H9 (cell line): ENCODE measurements at regions not wholly inside any gene's neighbourhood (a gene's known extent, or its start where the extent isn't known, plus 50 kb on each side); places are given as distances from the start of the nearest gene placed in this dataset.

Source experiments
- DNase-seq: peaks from one replicate; pipeline ENCODE4 v3.0.0-alpha.2; 2017
- H2AFZ ChIP-seq: one replicate; pipeline ENCODE4 v1.6.1; 2013; ENCODE audit warnings: mild to moderate bottlenecking, low read length, control low read depth, moderate library complexity
- H2AK5ac ChIP-seq: 2 replicates; pipeline ENCODE4 v1.6.1; 2013; ENCODE audit warnings: low read length, control low read depth, mixed read lengths; ENCODE audit not compliant: insufficient read length
- H2BK120ac ChIP-seq: one replicate; pipeline ENCODE4 v1.6.1; 2013; ENCODE audit warnings: low read depth, mild to moderate bottlenecking, low read length, control low read depth, inconsistent platforms; ENCODE audit not compliant: poor library complexity, severe bottlenecking
- H2BK12ac ChIP-seq: 2 replicates; pipeline ENCODE4 v1.6.1; 2013; ENCODE audit warnings: low read length, control low read depth, mixed read lengths, low read depth; ENCODE audit not compliant: insufficient read length
- H2BK15ac ChIP-seq: 2 replicates; pipeline ENCODE4 v1.6.1; 2013; ENCODE audit warnings: low read depth, low read length, control low read depth
- H2BK20ac ChIP-seq: one replicate; pipeline ENCODE4 v1.6.1; 2013; ENCODE audit warnings: low read depth, mild to moderate bottlenecking, low read length, control low read depth, inconsistent platforms; ENCODE audit not compliant: poor library complexity, severe bottlenecking
- H2BK5ac ChIP-seq: 2 replicates; pipeline ENCODE4 v1.6.1; 2013; ENCODE audit warnings: low read length, control low read depth, mixed read lengths; ENCODE audit not compliant: insufficient read length
- H3K14ac ChIP-seq: 2 replicates; pipeline ENCODE4 v1.6.1; 2013; ENCODE audit warnings: low read length, control low read depth; ENCODE audit not compliant: insufficient read depth
- H3K18ac ChIP-seq: 2 replicates; pipeline ENCODE4 v1.6.1; 2013; ENCODE audit warnings: low read depth, mild to moderate bottlenecking, mixed read lengths, low read length, control low read depth; ENCODE audit not compliant: insufficient read length
- H3K23ac ChIP-seq: 2 replicates; pipeline ENCODE4 v1.6.1; 2013; ENCODE audit warnings: low read length, control low read depth, mixed read lengths, low read depth; ENCODE audit not compliant: insufficient read length
- H3K23me2 ChIP-seq: 2 replicates; pipeline ENCODE4 v1.6.1; 2013; ENCODE audit warnings: low read depth, mild to moderate bottlenecking, mixed read lengths, low read length, control low read depth; ENCODE audit not compliant: insufficient read length, poor library complexity, severe bottlenecking
- H3K27ac ChIP-seq: 2 replicates; pipeline ENCODE4 v1.5.1; 2013; ENCODE audit warnings: low read length, control low read depth, mixed read lengths, low read depth; ENCODE audit not compliant: insufficient read length
- H3K27me3 ChIP-seq: 2 replicates; pipeline ENCODE4 v1.6.1; 2013; ENCODE audit warnings: low read length, control low read depth, inconsistent platforms; ENCODE audit not compliant: insufficient read depth
- H3K4ac ChIP-seq: 2 replicates; pipeline ENCODE4 v1.6.1; 2013; ENCODE audit warnings: low read depth, mild to moderate bottlenecking, control low read depth, inconsistent platforms, low read length, moderate library complexity
- H3K4me1 ChIP-seq: 2 replicates; pipeline ENCODE4 v1.6.1; 2013; ENCODE audit warnings: low read length, control low read depth, inconsistent platforms; ENCODE audit not compliant: insufficient read depth
- H3K4me2 ChIP-seq: 2 replicates; pipeline ENCODE4 v1.6.1; 2013; ENCODE audit warnings: low read length, control low read depth, mixed read lengths; ENCODE audit not compliant: insufficient read length, insufficient read depth
- H3K56ac ChIP-seq: 2 replicates; pipeline ENCODE4 v1.6.1; 2013; ENCODE audit warnings: low read depth, mild to moderate bottlenecking, mixed read lengths, low read length, control low read depth; ENCODE audit not compliant: insufficient read length
- H3K79me1 ChIP-seq: 2 replicates; pipeline ENCODE4 v1.6.1; 2013; ENCODE audit warnings: low read depth, mild to moderate bottlenecking, moderate library complexity, low read length, control low read depth, inconsistent platforms; ENCODE audit not compliant: insufficient read depth, poor library complexity, severe bottlenecking
- H3K79me2 ChIP-seq: 2 replicates; pipeline ENCODE4 v1.6.1; 2013; ENCODE audit warnings: low read length, control low read depth, inconsistent platforms; ENCODE audit not compliant: insufficient read depth
- H3K9ac ChIP-seq: 2 replicates; pipeline ENCODE4 v1.6.1; 2013; ENCODE audit warnings: low read length, control low read depth, mixed read lengths; ENCODE audit not compliant: insufficient read length; ENCODE audit errors: extremely low read depth
- H3K9me3 ChIP-seq: one replicate; pipeline ENCODE4 v1.6.1; 2013; ENCODE audit warnings: low read depth, low read length, inconsistent platforms; ENCODE audit not compliant: control insufficient read depth
- H3T11ph ChIP-seq: one replicate; pipeline ENCODE4 v1.6.1; 2013; ENCODE audit warnings: mild to moderate bottlenecking, low read length, control low read depth, inconsistent platforms
- H4K20me1 ChIP-seq: one replicate; pipeline ENCODE4 v1.6.1; 2013; ENCODE audit not compliant: control insufficient read depth, insufficient read length, insufficient read depth
- H4K5ac ChIP-seq: 2 replicates; pipeline ENCODE4 v1.6.1; 2013; ENCODE audit warnings: low read depth, mild to moderate bottlenecking, mixed read lengths, low read length, control low read depth; ENCODE audit not compliant: insufficient read length
- H4K8ac ChIP-seq: replicated peaks from 2 replicates; pipeline ENCODE4 v1.6.1; 2013; ENCODE audit warnings: low read length, control low read depth, mixed read lengths, low read depth; ENCODE audit not compliant: insufficient read length
- H4K91ac ChIP-seq: 2 replicates; pipeline ENCODE4 v1.6.1; 2013; ENCODE audit warnings: low read depth, mild to moderate bottlenecking, moderate library complexity, mixed read lengths, low read length, control low read depth; ENCODE audit not compliant: insufficient read length
- H3K27ac Mint-ChIP-seq, 3 experiments: 2 replicates in 2 of 3; 3 replicates in 1 of 3; pipeline ENCODE4 v1.8.0; 2020 to 2021; ENCODE audit warnings: mixed read lengths in 3 of 3, mild to moderate bottlenecking in 1 of 3, moderate library complexity in 1 of 3
- H3K27me3 Mint-ChIP-seq: 2 replicates; pipeline ENCODE4 v1.8.0; 2021; ENCODE audit warnings: low read depth, mild to moderate bottlenecking, moderate library complexity, mixed read lengths
- H3K36me3 Mint-ChIP-seq, 3 experiments: 2 replicates in 2 of 3; 3 replicates in 1 of 3; pipeline ENCODE4 v1.8.0; 2020 to 2021; ENCODE audit warnings: low read depth in 3 of 3, mixed read lengths in 3 of 3; ENCODE audit not compliant: insufficient read depth in 1 of 3
- H3K4me1 Mint-ChIP-seq, 2 experiments: 2 replicates each; pipeline ENCODE4 v1.8.0; 2020; ENCODE audit warnings: mixed read lengths in 2 of 2
- H3K4me3 Mint-ChIP-seq, 2 experiments: 2 replicates in 1 of 2; 3 replicates in 1 of 2; pipeline ENCODE4 v1.8.0; 2020 to 2021; ENCODE audit warnings: mild to moderate bottlenecking in 2 of 2, mixed read lengths in 2 of 2, moderate library complexity in 1 of 2
- H3K9me3 Mint-ChIP-seq, 2 experiments: 2 replicates in 1 of 2; 3 replicates in 1 of 2; pipeline ENCODE4 v1.8.0; 2020; ENCODE audit warnings: mild to moderate bottlenecking in 2 of 2, mixed read lengths in 2 of 2, moderate library complexity in 1 of 2
- WGBS: extraction: QIAGEN DNeasy Blood & Tissue Kit; methylation state at CpG from one replicate; pipeline ENCODE4 v1.1.7; 2013; ENCODE audit warnings: missing lambda C conversion rate, low lambda C conversion rate, mixed read lengths; ENCODE audit not compliant: insufficient read length; ENCODE audit errors: extremely low coverage; 5-methylcytosine and 5-hydroxymethylcytosine counted together
- TF ChIP-seq, protein P1 (sequence below): fragments of 200-600 bp; sonication (generic); conservative IDR thresholded peaks from 3 replicates; pipeline ENCODE4 v1.8.0; 2021; ENCODE audit warnings: antibody characterized with exemption, mild to moderate bottlenecking

DNA sequence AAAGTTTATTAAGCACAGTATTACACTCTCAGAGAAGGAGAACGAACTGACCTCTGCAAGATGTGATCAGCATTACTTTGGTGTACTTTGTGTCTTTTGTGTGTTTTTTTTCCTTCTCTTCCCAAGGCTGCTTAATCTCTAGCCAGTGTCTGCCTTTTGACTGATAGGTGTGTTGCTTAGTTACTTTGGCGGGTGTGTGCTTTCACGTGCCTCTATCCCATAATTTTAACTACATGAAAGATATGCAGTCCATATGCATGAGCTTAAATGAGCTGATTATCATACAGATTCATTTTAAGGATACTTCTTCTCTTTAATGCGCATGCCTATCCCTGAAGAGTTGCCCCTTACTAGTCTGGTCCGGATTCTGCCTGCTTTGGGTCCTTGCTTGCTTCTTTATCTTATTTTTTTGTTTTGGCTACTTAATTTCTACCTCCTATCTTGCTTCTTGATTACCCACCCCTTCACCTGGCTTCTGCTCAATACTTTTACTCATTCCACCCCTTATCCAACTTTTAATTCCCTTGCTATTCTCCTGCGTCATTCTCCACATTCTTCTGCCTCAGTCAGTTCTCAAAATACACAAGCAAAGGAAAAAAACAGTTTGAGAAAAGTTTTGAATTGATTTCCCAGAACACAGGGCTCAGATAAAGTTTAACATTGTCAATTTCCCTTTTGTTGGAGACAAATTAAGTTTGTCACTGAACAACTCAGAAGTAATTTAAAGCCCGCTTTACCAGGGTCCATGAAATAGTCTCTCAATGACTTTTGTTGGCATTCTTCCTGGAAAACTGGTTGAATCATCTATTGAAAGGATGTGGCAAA lies 182.0 kb downstream of the TENT5D start:
- H4K91ac ChIP-seq, result no peak overlapping the region
- Mint-ChIP-seq H3K36me3 (peaks cover 2 to 19% (median 6%) of the 10 kb centered on the region in 3 experiments; a peak in 3 of 7 replicates), H3K9me3 (peaks cover 58 to 83% of the 10 kb centered on the region in 2 experiments), H3K4me1 (no peaks in the 10 kb centered on the region), H3K27ac (peak overlapping the region in 1 of 3 experiments; percentile 3; a peak in 1 of 7 replicates), H3K27me3 (peaks cover 1% of the 10 kb centered on the region; the same call in 1 of the 2 replicates), H3K4me3 (no peak overlapping the region)
- no peak overlapping the region for H3K14ac ChIP-seq
- no peak overlapping the region for H3K4ac ChIP-seq
- no peak overlapping the region for H4K5ac ChIP-seq
- no peak overlapping the region for H2BK120ac ChIP-seq
- WGBS, result 100% methylated on average over 1 of the region's 7 CpGs
- peaks cover 9% of the 10 kb centered on the region for H3K9me3 ChIP-seq
- no peak overlapping the region for H3K4me2 ChIP-seq
- no peak overlapping the region for H2BK15ac ChIP-seq
- H2AFZ ChIP-seq, result no peak overlapping the region
- TF ChIP-seq, protein P1, sequence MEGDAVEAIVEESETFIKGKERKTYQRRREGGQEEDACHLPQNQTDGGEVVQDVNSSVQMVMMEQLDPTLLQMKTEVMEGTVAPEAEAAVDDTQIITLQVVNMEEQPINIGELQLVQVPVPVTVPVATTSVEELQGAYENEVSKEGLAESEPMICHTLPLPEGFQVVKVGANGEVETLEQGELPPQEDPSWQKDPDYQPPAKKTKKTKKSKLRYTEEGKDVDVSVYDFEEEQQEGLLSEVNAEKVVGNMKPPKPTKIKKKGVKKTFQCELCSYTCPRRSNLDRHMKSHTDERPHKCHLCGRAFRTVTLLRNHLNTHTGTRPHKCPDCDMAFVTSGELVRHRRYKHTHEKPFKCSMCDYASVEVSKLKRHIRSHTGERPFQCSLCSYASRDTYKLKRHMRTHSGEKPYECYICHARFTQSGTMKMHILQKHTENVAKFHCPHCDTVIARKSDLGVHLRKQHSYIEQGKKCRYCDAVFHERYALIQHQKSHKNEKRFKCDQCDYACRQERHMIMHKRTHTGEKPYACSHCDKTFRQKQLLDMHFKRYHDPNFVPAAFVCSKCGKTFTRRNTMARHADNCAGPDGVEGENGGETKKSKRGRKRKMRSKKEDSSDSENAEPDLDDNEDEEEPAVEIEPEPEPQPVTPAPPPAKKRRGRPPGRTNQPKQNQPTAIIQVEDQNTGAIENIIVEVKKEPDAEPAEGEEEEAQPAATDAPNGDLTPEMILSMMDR, result no peak
- H2BK20ac ChIP-seq, result no peak overlapping the region
- no peak overlapping the region for H3K9ac ChIP-seq
- H3K79me1 ChIP-seq, result no peaks in the 10 kb centered on the region
- no peaks in the 10 kb centered on the region for H4K20me1 ChIP-seq
- H3K18ac ChIP-seq, result no peak overlapping the region
- no peak for DNase-seq
- H3K27me3 ChIP-seq, result no peaks in the 10 kb centered on the region
- no peak overlapping the region for H3T11ph ChIP-seq
- no peak overlapping the region for H2AK5ac ChIP-seq
- H3K56ac ChIP-seq, result no peak overlapping the region
- H3K27ac ChIP-seq, result no peak overlapping the region
- H3K23ac ChIP-seq, result no peak overlapping the region
- no peak overlapping the region for H2BK12ac ChIP-seq
- H2BK5ac ChIP-seq, result no peak overlapping the region
- no peak overlapping the region for H4K8ac ChIP-seq
- H3K79me2 ChIP-seq, result no peaks in the 10 kb centered on the region
- H3K23me2 ChIP-seq, result no peaks in the 10 kb centered on the region
- H3K4me1 ChIP-seq, result no peaks in the 10 kb centered on the region
